DMS114 treated with DMSO at 0.1 percent for 48 hours (cell line): ENCODE measurements at regions not wholly inside any gene's neighbourhood (a gene's known extent, or its start where the extent isn't known, plus 50 kb on each side); places are given as distances from the start of the nearest gene placed in this dataset.

Source experiments
- DNase-seq: peaks from one replicate; lab custom pipeline; 2025; ENCODE audit not compliant: unreplicated experiment; lab: John Stamatoyannopoulos, UW

DNA sequence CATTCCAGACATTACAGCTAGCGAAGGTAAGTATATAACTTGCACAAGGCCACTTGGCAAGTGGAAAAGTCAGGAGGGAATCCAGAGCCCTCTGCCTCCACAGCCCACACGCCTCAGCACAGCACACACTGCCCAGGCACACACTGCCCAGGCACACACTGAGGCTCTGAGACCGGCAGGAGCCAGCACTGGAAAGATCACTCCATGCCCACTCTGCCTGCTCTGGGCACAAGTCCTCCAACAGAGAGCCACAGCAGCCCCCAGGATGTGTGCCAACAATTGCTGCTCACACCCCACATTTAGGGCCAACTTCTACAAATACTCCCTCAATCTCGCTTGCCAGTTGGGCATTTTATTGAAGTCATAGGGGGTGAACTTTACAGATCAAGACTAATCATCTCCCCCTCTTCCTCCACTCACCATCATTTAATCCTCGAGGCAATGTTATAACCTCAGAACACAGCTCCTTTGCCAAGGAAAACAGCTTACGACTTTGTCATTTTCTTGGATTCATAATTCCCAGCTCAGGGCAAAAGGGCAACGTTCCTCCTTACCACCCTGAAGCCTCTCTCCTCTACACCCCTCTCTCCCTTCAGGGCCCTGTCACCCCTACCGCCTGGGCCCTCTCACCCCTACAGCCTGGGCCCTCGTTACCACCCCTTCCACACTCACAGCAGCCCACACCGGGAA is 53.0 kb upstream of the TPM1 start:
- no peak for DNase-seq

DNA sequence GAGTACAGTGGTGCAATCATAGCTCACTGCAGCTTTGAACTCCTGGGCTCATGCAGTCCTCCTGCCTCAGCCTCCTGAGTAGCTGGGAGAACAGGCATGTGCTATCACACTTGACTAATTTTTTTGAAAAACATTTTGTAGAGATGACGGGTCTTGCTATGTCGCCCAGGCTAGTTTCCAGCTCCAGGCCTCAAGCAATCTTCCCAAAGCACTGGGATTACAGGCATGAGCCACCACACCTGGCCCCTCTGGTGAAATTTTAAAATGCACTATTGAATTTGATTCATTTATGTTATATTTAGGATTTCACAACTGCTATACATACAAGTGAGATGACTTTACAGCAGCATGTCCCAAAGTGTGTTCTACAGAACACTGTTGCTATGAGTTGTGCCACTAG is 50.8 kb upstream of the TPM1 start:
- DNase-seq, result no peak

DNA sequence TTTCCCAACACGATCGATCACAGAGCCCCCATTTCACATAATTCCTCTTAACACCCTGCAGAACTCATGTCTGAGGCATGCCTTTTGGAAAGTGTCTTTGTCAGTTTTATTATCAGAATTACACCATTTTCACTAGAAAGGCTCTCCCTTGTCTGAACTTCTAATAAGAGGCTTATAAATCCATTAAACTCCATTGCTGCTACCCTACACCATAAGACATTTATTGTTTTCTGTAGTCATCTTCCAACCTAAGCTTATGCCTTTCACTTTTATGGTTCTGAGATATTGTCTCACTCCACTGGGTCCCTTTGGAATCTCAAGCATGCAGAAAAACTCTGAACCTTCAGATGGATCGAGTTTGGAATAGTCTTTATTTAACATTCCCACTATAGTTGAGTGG is 50.2 kb upstream of the TPM1 start:
- DNase-seq, result no peak
